HL-60 (cell line): ENCODE measurements at regions not wholly inside any gene's neighbourhood (a gene's known extent, or its start where the extent isn't known, plus 50 kb on each side); places are given as distances from the start of the nearest gene placed in this dataset.

Experiments
- DNase-seq, 2 experiments: peaks; one replicate each; pipeline ENCODE4 v3.0.0-alpha.2; 2010 to 2020; ENCODE audit warnings: low read depth in 1 of 2, low spot score in 1 of 2
- H3K27ac ChIP-seq: fragments of 250-450 bp; sonication (Bioruptor Pico); replicated peaks from 2 replicates; pipeline ENCODE4 v1.5.1; 2020; ENCODE audit warnings: mild to moderate bottlenecking, moderate library complexity
- H3K27me3 ChIP-seq: fragments of 250-450 bp; sonication (Bioruptor Pico); 2 replicates; pipeline ENCODE4 v1.5.1; 2021; ENCODE audit warnings: mild to moderate bottlenecking, moderate library complexity; ENCODE audit not compliant: insufficient read depth, poor library complexity, severe bottlenecking
- H3K4me3 ChIP-seq: replicated peaks from 2 replicates; pipeline ENCODE4 v1.5.1; 2011; ENCODE audit warnings: mild to moderate bottlenecking, control low read depth, low read length; ENCODE audit not compliant: insufficient read depth
- GABPA ChIP-seq: IDR thresholded peaks from 2 replicates; pipeline ENCODE4 v1.6.1; 2012; ENCODE audit warnings: low read depth
- POLR2AphosphoS5 ChIP-seq: IDR thresholded peaks from 2 replicates; pipeline ENCODE4 v1.6.1; 2012; ENCODE audit warnings: low read depth
- REST ChIP-seq: IDR thresholded peaks from 2 replicates; pipeline ENCODE4 v1.6.1; 2012; ENCODE audit warnings: low read depth; ENCODE audit not compliant: insufficient replicate concordance
- SPI1 ChIP-seq: IDR thresholded peaks from 2 replicates; pipeline ENCODE4 v1.6.1; 2012; ENCODE audit warnings: low read depth, mild to moderate bottlenecking, borderline replicate concordance
- TF ChIP-seq, protein P1 (sequence below): IDR thresholded peaks from one replicate; pipeline ENCODE4 v1.5.1; 2011; ENCODE audit warnings: low read length, control low read depth, inconsistent platforms; ENCODE audit not compliant: insufficient read depth

DNA sequence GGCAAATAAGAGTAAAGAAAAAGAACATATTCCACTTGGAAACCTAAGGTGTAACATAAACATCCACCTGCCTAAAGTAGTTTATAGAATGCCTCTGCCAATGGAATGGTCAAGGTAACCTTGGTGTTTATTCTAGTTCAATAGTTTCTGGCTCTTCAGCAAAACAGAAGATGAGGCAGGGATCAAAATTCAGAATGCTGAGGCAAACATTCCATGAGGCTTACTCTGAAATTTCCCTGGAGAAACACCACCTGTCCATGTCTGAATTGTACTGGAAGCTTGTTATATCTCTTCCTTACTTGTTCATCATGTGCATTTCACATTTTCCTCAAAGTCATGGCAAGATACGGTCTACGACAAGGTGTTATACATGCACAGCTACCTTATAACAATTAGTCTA lies 1862.4 kb upstream of the ACO1 start:
- TF ChIP-seq POLR2AphosphoS5 (no peak), REST (no peak), SPI1 (no peak), GABPA (no peak)
- TF ChIP-seq, protein P1, sequence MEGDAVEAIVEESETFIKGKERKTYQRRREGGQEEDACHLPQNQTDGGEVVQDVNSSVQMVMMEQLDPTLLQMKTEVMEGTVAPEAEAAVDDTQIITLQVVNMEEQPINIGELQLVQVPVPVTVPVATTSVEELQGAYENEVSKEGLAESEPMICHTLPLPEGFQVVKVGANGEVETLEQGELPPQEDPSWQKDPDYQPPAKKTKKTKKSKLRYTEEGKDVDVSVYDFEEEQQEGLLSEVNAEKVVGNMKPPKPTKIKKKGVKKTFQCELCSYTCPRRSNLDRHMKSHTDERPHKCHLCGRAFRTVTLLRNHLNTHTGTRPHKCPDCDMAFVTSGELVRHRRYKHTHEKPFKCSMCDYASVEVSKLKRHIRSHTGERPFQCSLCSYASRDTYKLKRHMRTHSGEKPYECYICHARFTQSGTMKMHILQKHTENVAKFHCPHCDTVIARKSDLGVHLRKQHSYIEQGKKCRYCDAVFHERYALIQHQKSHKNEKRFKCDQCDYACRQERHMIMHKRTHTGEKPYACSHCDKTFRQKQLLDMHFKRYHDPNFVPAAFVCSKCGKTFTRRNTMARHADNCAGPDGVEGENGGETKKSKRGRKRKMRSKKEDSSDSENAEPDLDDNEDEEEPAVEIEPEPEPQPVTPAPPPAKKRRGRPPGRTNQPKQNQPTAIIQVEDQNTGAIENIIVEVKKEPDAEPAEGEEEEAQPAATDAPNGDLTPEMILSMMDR, result no peak
- Histone ChIP-seq H3K27me3 (no peaks in the 10 kb centered on the region), H3K4me3 (no peak overlapping the region), H3K27ac (no peak overlapping the region)
- no peak for DNase-seq

GRCh38 chr9:30522486-30522885 lies 1862.0 kb upstream of the ACO1 start:
- Histone ChIP-seq H3K27ac (no peak overlapping the region), H3K4me3 (no peak overlapping the region), H3K27me3 (no peaks in the 10 kb centered on the region)
- no peak for DNase-seq
- no peak for TF ChIP-seq GABPA
- TF ChIP-seq REST, result no peak
- no peak for TF ChIP-seq SPI1
- no peak for TF ChIP-seq POLR2AphosphoS5
- TF ChIP-seq, protein P1, result no peak

GRCh38 chr9:30524311-30524710 lies 1860.1 kb upstream of the ACO1 start:
- DNase-seq, result no peak
- Histone ChIP-seq H3K4me3 (no peak overlapping the region), H3K27ac (no peak overlapping the region), H3K27me3 (no peaks in the 10 kb centered on the region)
- TF ChIP-seq GABPA (no peak), SPI1 (no peak), REST (no peak), POLR2AphosphoS5 (no peak)
- TF ChIP-seq, protein P1, result no peak
